ENCODE measurements at regions not wholly inside any gene's neighbourhood (a gene's known extent, or its start where the extent isn't known, plus 50 kb on each side); places are given as distances from the start of the nearest gene placed in this dataset.
"Not testable (repeated sequence)": the region's sequence is repeated elsewhere in the genome, so short reads cannot be mapped to it uniquely, and the experiment has no call there.

- DNase-seq (ENCODE audit: low spot score) (no peak), FAIRE-seq (no peak)
Observed at GRCh38 chr7:9201928-9202327, 768.5 kb downstream of the NXPH1 start.

GRCh38 chr7:9204571-9204970 lies 771.2 kb downstream of the NXPH1 start:
- no peak for FAIRE-seq
- DNase-seq (ENCODE audit: low spot score), result no peak

- FAIRE-seq (no peak), DNase-seq (ENCODE audit: low spot score) (no peak)
Observed at GRCh38 chr7:9210114-9210513, 776.7 kb downstream of the NXPH1 start.

- FAIRE-seq, result no peak
- no peak for DNase-seq (ENCODE audit: low spot score)
Observed at GRCh38 chr7:9217204-9217603, 783.8 kb downstream of the NXPH1 start.

GRCh38 chr7:9226500-9226899 lies 793.1 kb downstream of the NXPH1 start:
- FAIRE-seq (no peak), DNase-seq (ENCODE audit: low spot score) (no peak)

- FAIRE-seq (no peak), DNase-seq (ENCODE audit: low spot score) (no peak)
Observed at GRCh38 chr7:9231630-9232121, 798.3 kb downstream of the NXPH1 start.

GRCh38 chr7:9240001-9240400 lies 806.6 kb downstream of the NXPH1 start:
- FAIRE-seq, result no peak
- no peak for DNase-seq (ENCODE audit: low spot score)

- DNase-seq (ENCODE audit: low spot score) (no peak), FAIRE-seq (no peak)
Observed at GRCh38 chr7:9241826-9242225, 808.4 kb downstream of the NXPH1 start.

GRCh38 chr7:9242636-9243035 lies 809.2 kb downstream of the NXPH1 start:
- peak; percentile 4 for DNase-seq (ENCODE audit: low spot score)
- FAIRE-seq, result no peak

GRCh38 chr7:9250876-9251275 lies 817.5 kb downstream of the NXPH1 start:
- FAIRE-seq, result peak; percentile 37
- no peak for DNase-seq (ENCODE audit: low spot score)

- no peak for FAIRE-seq
Observed at GRCh38 chr7:9264395-9264794, 831.0 kb downstream of the NXPH1 start.

GRCh38 chr7:9280088-9280487 lies 846.7 kb downstream of the NXPH1 start:
- no peak for DNase-seq (ENCODE audit: low spot score)
- FAIRE-seq, result no peak

More at GRCh38 chr7:9264395-9264794, 831.0 kb downstream of the NXPH1 start:
- DNase-seq (ENCODE audit: low spot score), result no peak

- FAIRE-seq (no peak), DNase-seq (ENCODE audit: low spot score) (no peak)
Observed at GRCh38 chr7:9283246-9283645, 849.8 kb downstream of the NXPH1 start.

- DNase-seq (ENCODE audit: low spot score) (no peak), FAIRE-seq (no peak)
Observed at GRCh38 chr7:9302436-9302835, 869.0 kb downstream of the NXPH1 start.

- FAIRE-seq (no peak), DNase-seq (ENCODE audit: low spot score) (peak; percentile 12)
Observed at GRCh38 chr7:9307131-9307530, 873.7 kb downstream of the NXPH1 start.

- DNase-seq (ENCODE audit: low spot score) (no peak), FAIRE-seq (no peak)
Observed at GRCh38 chr7:9324513-9324912, 891.1 kb downstream of the NXPH1 start.

- DNase-seq (ENCODE audit: low spot score) (no peak), FAIRE-seq (no peak)
Observed at GRCh38 chr7:9328296-9328695, 894.9 kb downstream of the NXPH1 start.

GRCh38 chr7:9349625-9350024 lies 916.2 kb downstream of the NXPH1 start:
- FAIRE-seq, result no peak
- DNase-seq (ENCODE audit: low spot score), result no peak

- FAIRE-seq (no peak), DNase-seq (ENCODE audit: low spot score) (no peak)
Observed at GRCh38 chr7:9391221-9391620, 957.8 kb downstream of the NXPH1 start.

GRCh38 chr7:9391984-9392383 lies 958.6 kb downstream of the NXPH1 start:
- FAIRE-seq, result no peak
- DNase-seq (ENCODE audit: low spot score), result no peak

- DNase-seq (ENCODE audit: low spot score); FAIRE-seq: not testable (repeated sequence)
Observed at GRCh38 chr7:9404386-9404785, 971.0 kb downstream of the NXPH1 start.

GRCh38 chr7:9407816-9408215 lies 974.4 kb downstream of the NXPH1 start:
- DNase-seq (ENCODE audit: low spot score) (peak; percentile 44), FAIRE-seq (no peak)

GRCh38 chr7:9453521-9453920 lies 1020.1 kb downstream of the NXPH1 start:
- DNase-seq (ENCODE audit: low spot score) (no peak), FAIRE-seq (no peak)

GRCh38 chr7:9488555-9488954 lies 1055.1 kb downstream of the NXPH1 start:
- FAIRE-seq (no peak), DNase-seq (ENCODE audit: low spot score) (peak; percentile 27)

All from urothelium cell line (cell line).